NCI-H748 treated with DMSO at 0.1 percent for 48 hours (cell line): ENCODE measurements at regions not wholly inside any gene's neighbourhood (a gene's known extent, or its start where the extent isn't known, plus 50 kb on each side); places are given as distances from the start of the nearest gene placed in this dataset.
"Not testable (repeated sequence)": the region's sequence is repeated elsewhere in the genome, so short reads cannot be mapped to it uniquely, and the experiment has no call there.

ENCODE experiments used
- DNase-seq: peaks from one replicate; lab custom pipeline; 2025; lab: John Stamatoyannopoulos, UW

- no peak for DNase-seq
Measured at GRCh38 chr11:109937968-109938367, 155.2 kb upstream of the ZC3H12C start.

GRCh38 chr11:109939166-109939810 lies 153.9 kb upstream of the ZC3H12C start:
- peak; percentile 60 for DNase-seq

- DNase-seq = no peak
Measured at GRCh38 chr11:109940816-109941215, 152.4 kb upstream of the ZC3H12C start.

- no peak for DNase-seq
Measured at GRCh38 chr11:109945626-109946321, 147.4 kb upstream of the ZC3H12C start.

GRCh38 chr11:109946322-109946846 lies 146.8 kb upstream of the ZC3H12C start:
- peak; percentile 67 for DNase-seq

- DNase-seq = no peak
Measured at GRCh38 chr11:109954534-109954933, 138.7 kb upstream of the ZC3H12C start.

GRCh38 chr11:109956124-109956793 lies 136.9 kb upstream of the ZC3H12C start:
- no peak for DNase-seq

- no peak for DNase-seq
Measured at GRCh38 chr11:109957000-109957399, 136.2 kb upstream of the ZC3H12C start.

- no peak for DNase-seq
Measured at GRCh38 chr11:109957601-109958000, 135.6 kb upstream of the ZC3H12C start.

- DNase-seq = no peak
Measured at GRCh38 chr11:109958131-109958820, 134.9 kb upstream of the ZC3H12C start.

GRCh38 chr11:109958821-109959166 lies 134.4 kb upstream of the ZC3H12C start:
- no peak for DNase-seq

GRCh38 chr11:109960831-109961230 lies 132.4 kb upstream of the ZC3H12C start:
- DNase-seq = no peak

- no peak for DNase-seq
Measured at GRCh38 chr11:109961261-109961660, 131.9 kb upstream of the ZC3H12C start.

GRCh38 chr11:109963101-109963500 lies 130.1 kb upstream of the ZC3H12C start:
- DNase-seq = no peak

- DNase-seq = no peak
Measured at GRCh38 chr11:109964487-109964886, 128.7 kb upstream of the ZC3H12C start.

- not testable (repeated sequence) for DNase-seq
Measured at GRCh38 chr11:109965445-109965844, 127.7 kb upstream of the ZC3H12C start.

GRCh38 chr11:109965926-109966325 lies 127.3 kb upstream of the ZC3H12C start:
- not testable (repeated sequence) for DNase-seq

GRCh38 chr11:109967136-109967535 lies 126.1 kb upstream of the ZC3H12C start:
- not testable (repeated sequence) for DNase-seq

GRCh38 chr11:109968299-109968698 lies 124.9 kb upstream of the ZC3H12C start:
- no peak for DNase-seq

- no peak for DNase-seq
Measured at GRCh38 chr11:109968781-109969180, 124.4 kb upstream of the ZC3H12C start.

- no peak for DNase-seq
Measured at GRCh38 chr11:109970516-109971183, 122.5 kb upstream of the ZC3H12C start.

- no peak for DNase-seq
Measured at GRCh38 chr11:109971184-109971523, 122.0 kb upstream of the ZC3H12C start.
